Epithelial cell of prostate (primary cell): ENCODE measurements at regions not wholly inside any gene's neighbourhood (a gene's known extent, or its start where the extent isn't known, plus 50 kb on each side); places are given as distances from the start of the nearest gene placed in this dataset.
"Not testable (repeated sequence)": the region's sequence is repeated elsewhere in the genome, so short reads cannot be mapped to it uniquely, and the experiment has no call there.

Source experiments
- DNase-seq: peaks from one replicate; pipeline ENCODE4 v3.0.0-alpha.2; 2011; ENCODE audit warnings: low read depth, low spot score
- H3K27ac ChIP-seq: fragments of 450-650 bp; 2 replicates; pipeline ENCODE4 v1.5.1; 2017; ENCODE audit warnings: mild to moderate bottlenecking

DNA sequence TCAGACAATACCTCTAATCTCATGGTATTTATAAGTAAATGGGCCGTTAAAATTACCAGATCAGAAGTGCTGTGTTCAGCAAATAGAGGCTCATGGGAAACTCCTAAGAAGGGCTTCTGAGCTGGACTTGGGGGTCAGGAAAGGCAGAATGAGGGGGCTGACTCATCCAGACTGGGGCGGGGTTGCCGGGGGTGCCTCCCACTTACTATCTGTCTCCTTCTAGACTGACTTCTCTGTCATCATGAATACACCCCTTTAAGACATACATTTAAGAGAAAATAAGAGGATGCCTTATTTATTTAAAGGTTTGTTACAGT lies 96.0 kb upstream of the ERRFI1 start:
- peak overlapping the region; percentile 87 for H3K27ac ChIP-seq
- DNase-seq = no peak

GRCh38 chr1:8121261-8122159 lies 95.4 kb upstream of the ERRFI1 start:
- no peak for DNase-seq
- H3K27ac ChIP-seq = peak overlapping the region; percentile 87

DNA sequence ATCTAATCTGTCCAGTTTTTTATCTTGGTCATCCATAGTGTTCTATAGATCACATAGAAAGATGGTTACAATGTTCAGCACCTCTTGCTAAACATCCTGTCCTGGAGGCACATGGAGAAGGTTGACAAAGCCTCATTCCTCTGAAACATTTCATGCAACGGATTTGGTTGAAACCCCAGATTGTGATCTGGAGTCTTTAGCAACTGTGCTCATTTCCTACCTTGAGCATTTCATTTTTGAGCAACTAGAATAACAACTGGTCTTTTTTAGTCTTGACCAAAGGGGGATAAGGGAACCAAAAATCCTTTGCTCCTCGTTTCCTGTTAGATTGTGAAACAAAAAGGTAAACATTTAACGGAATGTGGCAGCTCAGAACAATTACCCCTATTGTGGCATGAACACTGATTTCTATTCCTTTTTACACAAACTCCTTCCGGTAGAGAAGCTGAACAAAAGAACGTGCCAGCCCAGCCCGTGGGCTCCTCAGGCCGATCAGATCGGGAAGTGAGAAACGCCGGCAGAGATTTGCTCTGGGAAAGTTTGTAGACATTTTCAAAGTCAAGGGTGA lies 94.7 kb upstream of the ERRFI1 start:
- peak overlapping the region; percentile 87 for H3K27ac ChIP-seq
- no peak for DNase-seq

GRCh38 chr1:8118736-8119135 lies 92.6 kb upstream of the ERRFI1 start:
- not testable (repeated sequence) for H3K27ac ChIP-seq, DNase-seq

- no peak overlapping the region for H3K27ac ChIP-seq
- no peak for DNase-seq
These were observed 91.9 kb upstream of the ERRFI1 start for GRCh38 chr1:8118031-8118451.

GRCh38 chr1:8116894-8117264 lies 90.8 kb upstream of the ERRFI1 start:
- H3K27ac ChIP-seq = no peak overlapping the region
- no peak for DNase-seq

- no peak for DNase-seq
- H3K27ac ChIP-seq = no peak overlapping the region
These were observed 89.7 kb upstream of the ERRFI1 start for GRCh38 chr1:8115769-8116167.

DNA sequence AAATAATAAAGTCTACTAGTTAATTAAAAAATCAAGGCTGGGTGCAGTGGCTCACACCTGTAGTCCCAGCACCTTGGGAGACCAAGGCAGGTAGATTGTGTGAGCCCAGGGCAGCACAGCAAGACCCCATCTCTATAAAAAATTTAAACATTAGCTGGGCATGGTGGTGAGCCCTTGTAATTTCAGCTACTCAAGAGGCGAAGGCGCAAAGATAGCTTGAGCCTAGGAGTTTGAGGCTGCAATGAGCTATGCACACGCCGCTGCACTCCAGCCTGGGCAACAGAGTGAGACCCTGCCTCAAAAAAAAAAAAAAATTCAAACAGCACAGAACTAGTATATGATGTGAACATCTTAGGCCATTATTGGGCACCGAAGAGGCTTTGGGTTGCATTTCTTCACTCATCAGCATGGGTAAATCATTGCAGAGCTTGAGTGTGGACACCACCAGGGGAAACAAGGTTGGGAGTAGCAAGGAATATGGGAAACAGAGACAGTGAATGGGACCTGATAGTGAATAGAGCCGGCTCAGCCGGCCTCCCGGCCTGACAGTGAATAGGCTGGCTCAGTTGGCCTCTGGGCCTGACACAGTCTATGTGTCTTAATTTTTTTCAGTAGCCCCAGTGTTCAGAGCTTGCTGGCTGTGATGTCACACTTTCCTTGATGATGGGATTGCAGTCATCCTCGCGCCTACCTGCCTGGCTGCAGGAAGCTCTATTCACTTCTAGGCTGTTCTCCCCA lies 89.1 kb upstream of the ERRFI1 start:
- H3K27ac ChIP-seq = no peak overlapping the region
- DNase-seq = no peak

DNA sequence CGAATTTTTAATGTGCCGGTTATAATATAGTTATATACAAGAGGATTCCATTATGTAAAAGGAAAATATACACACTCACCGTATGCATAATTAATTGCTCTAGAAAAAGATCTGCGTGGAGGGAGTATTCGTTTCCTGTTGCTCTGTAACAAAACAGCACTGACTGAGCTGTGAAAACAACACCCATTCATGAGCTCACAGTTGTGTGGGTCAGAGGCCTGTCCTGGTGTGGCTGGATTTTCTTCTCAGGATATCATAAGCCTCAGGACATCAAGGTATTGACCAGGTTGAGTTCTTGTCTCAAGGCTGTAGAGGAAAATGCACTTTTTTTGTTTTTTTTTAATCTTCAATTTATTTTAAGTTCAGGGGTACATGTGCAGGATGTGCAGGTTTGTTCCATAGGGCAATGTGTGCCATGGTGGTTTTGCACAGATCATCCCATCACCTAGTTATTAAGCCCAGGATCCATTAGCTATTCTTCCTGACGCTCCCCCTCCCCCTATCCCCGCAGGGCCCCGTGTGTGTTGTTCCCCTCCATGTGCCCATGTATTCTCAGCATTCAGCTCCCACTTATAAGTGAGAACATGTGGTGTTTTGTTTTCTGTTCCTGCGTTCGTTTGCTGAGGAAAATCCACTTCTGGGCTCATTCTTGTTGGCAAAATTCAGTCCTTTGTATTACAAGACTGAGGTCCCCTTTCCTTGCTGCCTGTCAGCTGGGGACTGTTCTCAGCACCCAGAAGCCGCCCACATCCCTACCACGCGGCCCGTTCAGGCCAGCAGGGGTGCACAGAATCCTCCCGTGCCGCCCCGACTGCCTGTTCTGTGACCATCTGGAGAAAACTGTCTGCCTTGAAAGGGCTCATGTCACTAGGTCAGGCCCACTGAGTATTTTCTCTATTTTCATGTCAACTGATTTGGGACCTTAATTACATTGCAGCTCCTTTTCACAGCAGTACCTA lies 87.4 kb upstream of the ERRFI1 start:
- no peak overlapping the region for H3K27ac ChIP-seq
- no peak for DNase-seq

GRCh38 chr1:8112611-8113261 lies 86.6 kb upstream of the ERRFI1 start:
- no peak overlapping the region for H3K27ac ChIP-seq

DNA sequence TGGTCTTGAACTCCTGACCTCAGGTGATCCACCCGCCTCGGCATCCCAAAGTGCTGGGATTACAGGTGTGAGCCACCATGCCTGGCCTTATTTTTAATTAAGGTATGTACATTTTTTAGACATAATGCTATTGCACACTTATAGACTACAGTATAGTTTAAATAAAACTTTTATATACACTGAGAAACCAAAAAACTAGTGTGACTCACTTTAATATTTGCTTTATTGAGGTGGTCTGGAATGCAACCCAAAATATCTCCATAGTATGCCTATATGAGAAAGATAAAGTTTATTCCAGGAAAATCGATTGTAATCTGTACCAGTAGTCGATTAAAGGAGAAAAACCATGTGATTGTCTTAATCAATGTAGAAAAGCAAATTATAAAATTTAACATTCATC lies 85.5 kb upstream of the ERRFI1 start:
- no peak for DNase-seq
- H3K27ac ChIP-seq = no peak overlapping the region

More at GRCh38 chr1:8112611-8113261, 86.6 kb upstream of the ERRFI1 start:
- no peak for DNase-seq

DNA sequence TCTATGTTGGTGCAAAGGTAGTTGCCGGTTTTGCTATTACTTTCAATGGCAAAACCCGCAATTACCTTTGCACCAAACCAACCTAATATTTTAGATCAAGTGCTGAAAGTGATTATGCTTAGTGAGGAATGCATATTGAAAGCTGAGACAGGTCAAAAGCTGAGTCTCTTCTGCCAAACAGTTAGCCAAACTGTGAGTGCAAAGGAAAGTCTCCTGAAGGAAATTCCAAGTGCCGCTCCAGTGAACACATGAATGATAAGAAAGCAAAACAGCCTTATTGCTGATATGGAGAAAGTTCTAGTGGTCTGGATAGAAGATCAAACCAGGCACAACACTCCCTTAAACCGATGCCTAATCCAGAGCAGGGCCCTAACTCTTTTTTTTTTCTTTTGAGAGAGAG lies 83.1 kb upstream of the ERRFI1 start:
- no peak overlapping the region for H3K27ac ChIP-seq
- no peak for DNase-seq

DNA sequence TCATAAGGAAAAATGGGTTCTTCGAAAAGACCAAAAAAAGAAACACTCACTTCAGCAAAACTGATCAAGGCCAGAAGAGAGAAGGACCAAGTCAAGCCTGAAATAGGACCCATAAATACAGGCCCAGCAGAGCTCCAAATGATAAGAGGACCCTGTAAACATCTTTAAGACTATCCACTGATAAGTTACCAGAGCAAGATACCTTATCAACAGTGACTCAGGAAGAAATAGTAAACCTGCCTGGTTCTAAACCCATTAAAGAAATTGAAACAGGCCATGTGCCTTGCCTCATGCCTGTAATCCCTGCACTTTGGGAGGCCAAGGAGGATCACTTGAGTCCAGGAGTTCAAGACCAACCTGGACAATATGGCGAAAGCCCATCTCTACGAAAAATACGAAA lies 81.8 kb upstream of the ERRFI1 start:
- no peak overlapping the region for H3K27ac ChIP-seq
- DNase-seq = no peak

GRCh38 chr1:8104278-8105236 lies 78.4 kb upstream of the ERRFI1 start:
- H3K27ac ChIP-seq = no peak overlapping the region
- no peak for DNase-seq

DNA sequence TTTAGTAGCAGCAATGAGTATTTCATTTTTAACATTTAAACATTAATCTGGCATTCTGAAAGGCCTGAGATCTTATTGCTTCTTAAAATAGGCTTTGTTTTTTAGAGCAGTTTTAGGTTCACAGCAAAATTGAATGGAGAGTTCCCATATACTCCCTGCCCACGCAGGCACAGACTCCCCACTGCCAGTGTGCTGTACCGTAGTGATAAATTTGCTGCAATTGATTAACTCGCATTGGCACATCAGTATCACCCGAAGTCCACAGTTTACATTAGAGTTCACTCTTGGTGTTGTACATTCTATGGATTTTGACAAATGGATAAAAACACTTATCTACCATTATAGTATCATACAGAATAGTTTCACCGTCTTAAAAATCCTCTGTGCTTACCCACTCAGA lies 71.8 kb upstream of the ERRFI1 start:
- H3K27ac ChIP-seq = peak overlapping the region; percentile 100
- no peak for DNase-seq

DNA sequence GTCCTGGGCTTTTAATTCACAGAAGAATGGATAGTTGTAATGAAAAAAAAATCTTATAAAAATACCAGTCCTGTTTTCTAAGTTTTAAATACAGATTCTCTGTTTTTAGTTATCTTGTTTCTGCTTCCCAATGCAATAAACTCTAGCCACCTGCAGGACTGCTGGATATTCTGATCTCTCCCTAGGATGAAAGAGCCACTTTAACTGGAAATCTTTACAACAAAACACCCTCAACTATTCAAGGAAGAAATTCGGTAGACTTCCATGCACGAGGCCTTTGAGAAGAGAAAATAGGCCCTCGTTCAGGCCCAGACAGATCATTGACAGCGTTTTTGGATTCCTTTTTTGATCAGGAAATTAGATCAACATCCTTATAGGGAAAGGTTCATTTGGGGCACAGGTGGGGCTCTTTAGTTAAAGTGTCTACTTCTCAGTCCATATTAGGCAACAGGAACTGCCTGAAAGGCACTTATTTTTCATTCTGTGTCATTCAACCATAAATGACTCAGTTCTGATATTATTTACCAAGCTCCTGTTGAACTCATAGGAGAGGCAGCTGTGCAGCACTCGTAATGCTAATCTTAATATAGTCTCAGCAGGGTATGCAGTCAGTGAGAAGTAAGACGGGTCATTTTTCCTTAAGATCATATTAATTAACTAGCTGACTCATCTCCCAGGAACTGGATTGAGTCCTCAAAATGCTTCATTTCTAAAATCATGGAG lies 71.1 kb upstream of the ERRFI1 start:
- peak overlapping the region; percentile 100 for H3K27ac ChIP-seq
- peak; percentile 93 for DNase-seq

DNA sequence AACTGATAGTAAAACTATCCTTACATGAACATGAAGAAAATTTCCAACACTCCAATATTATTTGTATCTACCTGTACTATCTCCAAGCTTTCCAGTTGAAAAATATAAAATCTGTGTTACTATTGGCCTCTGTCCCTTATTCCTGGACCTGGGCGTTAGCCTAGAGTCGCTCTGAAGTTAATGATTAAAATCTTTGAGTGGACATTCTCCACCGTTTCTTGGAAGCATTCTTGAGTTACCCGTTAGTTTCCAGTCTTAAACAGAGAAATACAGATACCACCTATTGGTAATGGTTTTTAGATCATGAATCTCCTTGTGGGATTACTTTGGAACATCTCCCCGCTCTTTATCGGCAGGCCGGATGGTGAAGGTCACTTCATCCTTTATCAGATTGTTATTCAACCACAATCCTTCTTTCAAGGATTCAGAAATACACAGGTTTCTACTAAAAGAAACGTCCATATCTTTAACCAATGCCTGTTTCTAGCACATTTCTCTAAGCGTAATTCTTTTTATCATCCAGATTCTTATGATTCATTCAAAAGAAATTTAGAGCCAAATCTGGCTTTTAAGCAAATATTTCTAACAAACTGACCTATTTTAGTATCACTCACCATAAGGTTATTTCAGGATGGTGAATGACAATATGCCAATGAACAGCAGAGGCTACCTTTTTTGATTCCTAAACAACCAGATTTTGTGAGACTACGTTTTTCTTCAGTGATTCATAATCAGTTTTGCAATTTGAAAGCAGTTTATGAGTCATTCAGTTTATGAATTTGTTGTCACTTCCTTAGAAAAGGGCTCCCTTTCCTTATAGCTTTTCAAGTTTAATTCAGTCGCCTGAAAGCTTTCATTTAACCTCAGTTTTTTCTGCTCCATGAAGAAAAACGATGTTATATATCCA lies 70.2 kb upstream of the ERRFI1 start:
- DNase-seq = no peak
- H3K27ac ChIP-seq = peak overlapping the region; percentile 100
